ENCODE measurements at regions not wholly inside any gene's neighbourhood (a gene's known extent, or its start where the extent isn't known, plus 50 kb on each side); places are given as distances from the start of the nearest gene placed in this dataset.

- Histone ChIP-seq H3K4me1 (peaks cover 22 to 49% (median 37%) of the 10 kb centered on the region in 10 experiments), H3K9ac (no peak overlapping the region), H4K20me1 (no peaks in the 10 kb centered on the region), H3K4me2 (no peak overlapping the region; a peak in 1 of 22 replicates), H3K36me3 (no peaks in the 10 kb centered on the region), H3K4me3 (no peak overlapping the region), H3K27ac (no peak overlapping the region), H3K9me3 (replicated peaks in 1 of 11) (0 out of 22 replicates have a peak, but pooled peaks cover 0 to 4% (median 0%) of the 10 kb centered on the region in 11 experiments), H3K27me3 (no peaks in the 10 kb centered on the region)
- TF ChIP-seq Cebpa-rat (IDR thresholded peaks at IDR 0.05) = no peak
Observed at GRCh38 chr6:6836609-6837406, 248.3 kb downstream of the LY86 start.

- Histone ChIP-seq H3K4me2 (no peak overlapping the region), H3K9ac (no peak overlapping the region), H3K36me3 (no peaks in the 10 kb centered on the region), H4K20me1 (no peaks in the 10 kb centered on the region), H3K27ac (no peak overlapping the region), H3K27me3 (no peaks in the 10 kb centered on the region), H3K9me3 (replicated peaks in 1 of 11) (no peaks in the 10 kb centered on the region), H3K4me3 (no peak overlapping the region), H3K4me1 (peaks cover 19 to 49% (median 39%) of the 10 kb centered on the region in 10 experiments)
- TF ChIP-seq Cebpa-rat (IDR thresholded peaks at IDR 0.05) = no peak
Observed at GRCh38 chr6:6837541-6838080, 249.1 kb downstream of the LY86 start.

GRCh38 chr6:6840831-6841291 lies 252.3 kb downstream of the LY86 start:
- TF ChIP-seq Cebpa-rat (IDR thresholded peaks at IDR 0.05) = peak in 4 of 11 experiments; percentile 37 to 66 (median 52); a peak in 6 of 22 replicates
- peaks cover 0 to 34% (median 16%) of the 10 kb centered on the region in 10 experiments; a peak in 16 of 20 replicates for H3K4me1 ChIP-seq
- H3K27ac ChIP-seq = peak overlapping the region in 3 of 11 experiments; percentile 21 to 41 (median 28); a peak in 4 of 22 replicates
- peaks cover 4 to 6% (median 5%) of the 10 kb centered on the region in 11 experiments; a peak in 15 of 22 replicates for H3K9me3 ChIP-seq (replicated peaks in 1 of 11)
- no peaks in the 10 kb centered on the region for H3K27me3 ChIP-seq
- H3K36me3 ChIP-seq = no peaks in the 10 kb centered on the region
- no peaks in the 10 kb centered on the region for H4K20me1 ChIP-seq
- H3K4me3 ChIP-seq = no peak overlapping the region
- H3K4me2 ChIP-seq = peak overlapping the region in 8 of 11 experiments; percentile 1 to 70 (median 45); a peak in 11 of 22 replicates
- H3K9ac ChIP-seq = no peak overlapping the region

- no peak overlapping the region for H3K9ac ChIP-seq
- H3K4me1 ChIP-seq = peaks cover 0 to 36% (median 16%) of the 10 kb centered on the region in 10 experiments; a peak in 15 of 20 replicates
- no peak overlapping the region for H3K4me3 ChIP-seq
- peak overlapping the region in 2 of 11 experiments; percentile 28 to 41; a peak in 3 of 22 replicates for H3K27ac ChIP-seq
- H3K4me2 ChIP-seq = peak overlapping the region in 6 of 11 experiments; percentile 8 to 70 (median 46); a peak in 10 of 22 replicates
- H3K9me3 ChIP-seq (replicated peaks in 1 of 11) = peaks cover 7 to 13% (median 12%) of the 10 kb centered on the region in 11 experiments; a peak in 16 of 22 replicates
- no peak for TF ChIP-seq Cebpa-rat (IDR thresholded peaks at IDR 0.05)
- H3K36me3 ChIP-seq = no peaks in the 10 kb centered on the region
- H3K27me3 ChIP-seq = no peaks in the 10 kb centered on the region
- H4K20me1 ChIP-seq = no peaks in the 10 kb centered on the region
Observed at GRCh38 chr6:6841571-6841970, 253.1 kb downstream of the LY86 start.

GRCh38 chr6:6842291-6842690 lies 253.8 kb downstream of the LY86 start:
- no peaks in the 10 kb centered on the region for H3K36me3 ChIP-seq
- TF ChIP-seq Cebpa-rat (IDR thresholded peaks at IDR 0.05) = no peak
- H3K4me2 ChIP-seq = peak overlapping the region in 2 of 11 experiments; percentile 7 to 48; a peak in 2 of 22 replicates
- no peak overlapping the region for H3K4me3 ChIP-seq
- H3K9me3 ChIP-seq (replicated peaks in 1 of 11) = peaks cover 7 to 18% (median 13%) of the 10 kb centered on the region in 11 experiments; a peak in 16 of 22 replicates
- H3K9ac ChIP-seq = no peak overlapping the region
- no peak overlapping the region for H3K27ac ChIP-seq
- H4K20me1 ChIP-seq = no peaks in the 10 kb centered on the region
- H3K27me3 ChIP-seq = no peaks in the 10 kb centered on the region
- peaks cover 0 to 40% (median 16%) of the 10 kb centered on the region in 10 experiments; a peak in 15 of 20 replicates for H3K4me1 ChIP-seq

GRCh38 chr6:6843057-6843627 lies 254.6 kb downstream of the LY86 start:
- Histone ChIP-seq H3K27ac (no peak overlapping the region), H3K9ac (no peak overlapping the region), H3K4me1 (peaks cover 0 to 40% (median 16%) of the 10 kb centered on the region in 10 experiments; a peak in 15 of 20 replicates), H3K4me3 (no peak overlapping the region), H3K27me3 (no peaks in the 10 kb centered on the region), H3K4me2 (no peak overlapping the region), H3K36me3 (no peaks in the 10 kb centered on the region), H3K9me3 (replicated peaks in 1 of 11) (peaks cover 7 to 18% (median 13%) of the 10 kb centered on the region in 11 experiments; a peak in 16 of 22 replicates), H4K20me1 (no peaks in the 10 kb centered on the region)
- no peak for TF ChIP-seq Cebpa-rat (IDR thresholded peaks at IDR 0.05)

- Histone ChIP-seq H3K9me3 (replicated peaks in 1 of 11) (peaks cover 7 to 18% (median 13%) of the 10 kb centered on the region in 11 experiments; a peak in 16 of 22 replicates), H3K36me3 (no peaks in the 10 kb centered on the region), H3K27me3 (no peaks in the 10 kb centered on the region), H3K9ac (no peak overlapping the region), H3K4me1 (peaks cover 0 to 40% (median 16%) of the 10 kb centered on the region in 10 experiments; a peak in 15 of 20 replicates), H4K20me1 (no peaks in the 10 kb centered on the region), H3K4me3 (no peak overlapping the region), H3K4me2 (no peak overlapping the region), H3K27ac (no peak overlapping the region)
- no peak for TF ChIP-seq Cebpa-rat (IDR thresholded peaks at IDR 0.05)
Observed at GRCh38 chr6:6843777-6844176, 255.3 kb downstream of the LY86 start.

GRCh38 chr6:6844530-6844929 lies 256.0 kb downstream of the LY86 start:
- no peaks in the 10 kb centered on the region for H3K27me3 ChIP-seq
- H3K4me3 ChIP-seq = no peak overlapping the region
- no peak overlapping the region for H3K9ac ChIP-seq
- TF ChIP-seq Cebpa-rat (IDR thresholded peaks at IDR 0.05) = no peak
- peaks cover 0 to 35% (median 14%) of the 10 kb centered on the region in 10 experiments; a peak in 15 of 20 replicates for H3K4me1 ChIP-seq
- no peaks in the 10 kb centered on the region for H3K36me3 ChIP-seq
- peaks cover 7 to 18% (median 13%) of the 10 kb centered on the region in 11 experiments; a peak in 16 of 22 replicates for H3K9me3 ChIP-seq (replicated peaks in 1 of 11)
- no peaks in the 10 kb centered on the region for H4K20me1 ChIP-seq
- H3K4me2 ChIP-seq = no peak overlapping the region
- no peak overlapping the region for H3K27ac ChIP-seq

GRCh38 chr6:6845603-6846002 lies 257.1 kb downstream of the LY86 start:
- TF ChIP-seq Cebpa-rat (IDR thresholded peaks at IDR 0.05) = no peak
- H3K9me3 ChIP-seq (replicated peaks in 1 of 11) = peaks cover 7 to 18% (median 13%) of the 10 kb centered on the region in 11 experiments; a peak in 16 of 22 replicates
- no peak overlapping the region for H3K27ac ChIP-seq
- H3K4me1 ChIP-seq = peaks cover 0 to 26% (median 11%) of the 10 kb centered on the region in 10 experiments; a peak in 11 of 20 replicates
- no peak overlapping the region for H3K9ac ChIP-seq
- H4K20me1 ChIP-seq = no peaks in the 10 kb centered on the region
- H3K36me3 ChIP-seq = no peaks in the 10 kb centered on the region
- H3K4me2 ChIP-seq = no peak overlapping the region
- H3K4me3 ChIP-seq = no peak overlapping the region
- no peaks in the 10 kb centered on the region for H3K27me3 ChIP-seq
